ENCODE measurements at regions not wholly inside any gene's neighbourhood (a gene's known extent, or its start where the extent isn't known, plus 50 kb on each side); places are given as distances from the start of the nearest gene placed in this dataset.

- 71% methylated on average over 3 of the region's 3 CpGs; no CpG with 5 or more reads in 1 of the 2 donors for whole genome bisulfite sequencing, 2 donors
- Histone ChIP-seq H3K9me3 (no peaks in the 10 kb centered on the region), H3K36me3 (no peaks in the 10 kb centered on the region), H3K4me1 (no peaks in the 10 kb centered on the region), H3K27me3 (no peaks in the 10 kb centered on the region), H3K4me3 (no peak overlapping the region), H3K27ac (no peak overlapping the region)
- no peak for ATAC-seq (ENCODE audit: low FRiP score in 2 of 2)
- TF ChIP-seq EP300 (IDR thresholded peaks at IDR 0.05) = no peak
- no peak for TF ChIP-seq CTCF (IDR thresholded peaks at IDR 0.05)
- TF ChIP-seq POLR2AphosphoS5 (IDR thresholded peaks at IDR 0.05) = no peak
- TF ChIP-seq POLR2A (IDR thresholded peaks at IDR 0.05) = no peak
- DNase-seq = no peak
Observed at GRCh38 chr2:52536929-52537460, 1230.6 kb upstream of the CHAC2 start.

- 43% methylated on average over 1 of the region's 1 CpG; no CpG with 5 or more reads in 1 of the 2 donors for WGBS, 2 donors
- TF ChIP-seq POLR2A (IDR thresholded peaks at IDR 0.05) (no peak), POLR2AphosphoS5 (IDR thresholded peaks at IDR 0.05) (no peak)
- ATAC-seq (ENCODE audit: low FRiP score in 2 of 2) = no peak
Observed at GRCh38 chr2:52532956-52533355, 1234.6 kb upstream of the CHAC2 start.

GRCh38 chr2:52526735-52527134, 1240.9 kb upstream of the CHAC2 start:
- no peak for ATAC-seq (ENCODE audit: low FRiP score in 2 of 2)
- H3K9me3 ChIP-seq = no peaks in the 10 kb centered on the region
- H3K27ac ChIP-seq = no peak overlapping the region
- 65% methylated on average over 1 of the region's 1 CpG; no CpG with 5 or more reads in 1 of the 2 donors for WGBS, 2 donors
- no peak overlapping the region for H3K4me3 ChIP-seq
- H3K27me3 ChIP-seq = no peaks in the 10 kb centered on the region
- TF ChIP-seq EP300 (IDR thresholded peaks at IDR 0.05) = no peak
- TF ChIP-seq CTCF (IDR thresholded peaks at IDR 0.05) = no peak
- TF ChIP-seq POLR2AphosphoS5 (IDR thresholded peaks at IDR 0.05) = no peak
- TF ChIP-seq POLR2A (IDR thresholded peaks at IDR 0.05) = no peak
- H3K36me3 ChIP-seq = no peaks in the 10 kb centered on the region
- DNase-seq = no peak
- no peaks in the 10 kb centered on the region for H3K4me1 ChIP-seq

More at GRCh38 chr2:52532956-52533355, 1234.6 kb upstream of the CHAC2 start:
- Histone ChIP-seq H3K27me3 (no peaks in the 10 kb centered on the region), H3K27ac (no peak overlapping the region), H3K4me3 (no peak overlapping the region), H3K36me3 (no peaks in the 10 kb centered on the region), H3K9me3 (no peaks in the 10 kb centered on the region), H3K4me1 (no peaks in the 10 kb centered on the region)
- DNase-seq = no peak

GRCh38 chr2:52520644-52521043, 1247.0 kb upstream of the CHAC2 start:
- Histone ChIP-seq H3K4me1 (no peaks in the 10 kb centered on the region), H3K36me3 (no peaks in the 10 kb centered on the region), H3K27me3 (no peaks in the 10 kb centered on the region), H3K9me3 (no peaks in the 10 kb centered on the region), H3K4me3 (no peak overlapping the region), H3K27ac (no peak overlapping the region)
- ATAC-seq (ENCODE audit: low FRiP score in 2 of 2) (no peak), DNase-seq (no peak)
- no peak for TF ChIP-seq POLR2A (IDR thresholded peaks at IDR 0.05)
- WGBS, 2 donors = 59 to 69% methylated on average over 1 of the region's 1 CpG

GRCh38 chr2:52518678-52519077, 1248.9 kb upstream of the CHAC2 start:
- TF ChIP-seq POLR2A (IDR thresholded peaks at IDR 0.05) (no peak), EP300 (IDR thresholded peaks at IDR 0.05) (no peak), POLR2AphosphoS5 (IDR thresholded peaks at IDR 0.05) (no peak), CTCF (IDR thresholded peaks at IDR 0.05) (no peak)
- Histone ChIP-seq H3K9me3 (no peaks in the 10 kb centered on the region), H3K4me1 (no peaks in the 10 kb centered on the region), H3K27ac (no peak overlapping the region), H3K27me3 (no peaks in the 10 kb centered on the region), H3K4me3 (no peak overlapping the region), H3K36me3 (no peaks in the 10 kb centered on the region)
- DNase-seq (no peak), ATAC-seq (ENCODE audit: low FRiP score in 2 of 2) (no peak)

- Histone ChIP-seq H3K27ac (no peak overlapping the region), H3K4me3 (no peak overlapping the region), H3K27me3 (no peaks in the 10 kb centered on the region), H3K9me3 (no peaks in the 10 kb centered on the region), H3K36me3 (no peaks in the 10 kb centered on the region), H3K4me1 (no peaks in the 10 kb centered on the region)
- DNase-seq (no peak), ATAC-seq (ENCODE audit: low FRiP score in 2 of 2) (no peak)
- TF ChIP-seq POLR2A (IDR thresholded peaks at IDR 0.05) (no peak), EP300 (IDR thresholded peaks at IDR 0.05) (no peak)
- 84 to 86% methylated on average over 5 of the region's 5 CpGs for WGBS, 2 donors
Observed at GRCh38 chr2:52512760-52513159, 1254.8 kb upstream of the CHAC2 start.
